Amniotic epithelial cell (primary cell): ENCODE measurements at regions not wholly inside any gene's neighbourhood (a gene's known extent, or its start where the extent isn't known, plus 50 kb on each side); places are given as distances from the start of the nearest gene placed in this dataset.
A peak's percentile ranks its signal among the peaks of the same experiment; 100 is the strongest.
"Not testable (repeated sequence)": the region's sequence is repeated elsewhere in the genome, so short reads cannot be mapped to it uniquely, and the experiment has no call there.

Source experiments
- DNase-seq: peaks from one replicate; pipeline ENCODE4 v3.0.0-alpha.2; 2010; ENCODE audit warnings: low read depth

GRCh38 chr21:27996906-27997305 is 995.8 kb downstream of the LTN1 start:
- DNase-seq = peak; percentile 22

DNA sequence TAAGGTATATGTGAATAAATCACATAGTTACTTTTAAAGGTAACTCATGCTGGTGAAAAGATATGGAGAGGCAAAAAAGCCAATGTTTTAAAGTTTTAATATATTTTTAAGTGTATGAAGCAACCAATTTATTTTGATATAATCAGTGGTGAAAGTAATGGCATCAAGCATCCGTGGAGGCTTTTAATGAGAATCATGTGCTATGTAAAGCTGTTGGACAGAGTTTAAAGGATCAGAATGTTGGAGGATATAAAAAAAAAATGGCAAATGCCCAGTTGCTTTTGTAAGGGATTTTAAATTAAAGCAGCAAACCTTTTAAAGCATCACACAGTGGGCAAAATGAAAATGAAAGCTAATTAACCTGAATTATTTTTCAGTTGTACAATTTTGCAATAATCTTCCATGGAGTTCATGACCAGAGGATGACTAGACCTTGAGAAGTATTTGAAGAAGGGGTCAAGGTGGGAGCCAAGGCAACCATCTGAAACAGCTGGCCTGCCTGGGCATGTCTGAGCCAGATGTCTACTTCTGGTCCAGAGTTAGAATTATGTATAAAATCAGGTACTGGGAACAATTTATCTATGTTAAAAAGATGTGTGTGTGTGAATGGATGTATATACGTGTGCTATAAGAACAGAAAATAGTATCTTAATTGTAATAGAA is 1007.9 kb downstream of the LTN1 start:
- peak; percentile 12 for DNase-seq

- peak; percentile 37 for DNase-seq
Observed at GRCh38 chr21:27979446-27979845, 1012.6 kb upstream of the ADAMTS5 start.

GRCh38 chr21:27975514-27975913 is 1008.6 kb upstream of the ADAMTS5 start:
- no peak for DNase-seq

DNA sequence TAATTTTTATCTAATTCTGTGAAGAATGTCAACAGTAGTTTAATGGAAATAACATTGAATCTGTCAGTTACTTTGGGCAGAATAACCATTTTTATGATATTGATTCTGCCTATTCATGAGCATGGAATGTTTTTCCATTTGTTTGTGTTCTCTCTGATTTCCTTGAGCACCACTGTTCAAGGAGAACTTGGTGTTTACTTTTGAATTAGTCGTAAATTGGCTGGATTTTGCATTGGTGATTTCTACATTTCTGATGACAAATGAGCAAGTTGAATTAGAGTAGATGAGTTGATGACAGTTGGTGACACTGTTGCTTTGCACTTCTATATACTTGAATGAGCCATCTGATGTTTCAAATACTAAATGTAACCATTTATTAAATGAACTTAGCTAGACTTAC is 1007.3 kb upstream of the ADAMTS5 start:
- not testable (repeated sequence) for DNase-seq

DNA sequence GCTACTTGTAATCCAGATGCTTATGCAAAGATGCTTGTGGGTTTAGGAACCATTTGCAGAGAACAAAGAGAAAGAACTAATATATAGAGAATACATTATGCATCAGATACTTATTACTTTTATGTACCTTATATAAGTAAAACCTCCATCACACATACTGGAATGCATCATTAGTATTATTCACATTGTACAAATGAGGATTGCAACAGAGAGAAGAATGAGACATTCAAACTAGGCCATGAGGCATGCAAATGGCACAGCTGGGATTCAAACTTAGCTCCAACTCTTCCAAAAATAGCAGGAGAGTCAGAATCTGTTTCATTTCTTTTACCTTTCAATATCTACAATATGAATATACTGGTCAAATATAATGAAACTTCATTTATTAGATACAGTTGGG is 1001.4 kb upstream of the ADAMTS5 start:
- peak; percentile 52 for DNase-seq

GRCh38 chr21:27954543-27955165 is 987.8 kb upstream of the ADAMTS5 start:
- peak; percentile 55 for DNase-seq

GRCh38 chr21:27953340-27954045 is 986.6 kb upstream of the ADAMTS5 start:
- peak; percentile 22 for DNase-seq

DNA sequence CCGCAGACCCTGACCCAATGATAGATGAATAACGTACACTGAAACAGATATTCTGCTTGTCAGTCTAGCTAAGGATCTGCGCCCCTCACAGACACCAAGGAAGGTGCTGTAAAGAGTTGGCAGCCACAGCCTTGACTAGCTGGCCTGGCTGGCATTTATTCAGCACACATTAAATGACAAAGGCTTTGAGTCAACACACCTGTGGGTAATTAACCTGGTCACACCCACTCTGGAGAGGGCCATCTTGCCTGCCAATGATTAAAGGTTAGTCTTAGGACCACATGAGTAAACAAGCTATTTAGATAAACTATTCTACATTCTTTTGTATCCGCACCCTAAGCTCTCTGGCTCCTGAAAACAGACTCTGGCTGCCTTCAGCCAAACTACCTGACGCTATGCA is 982.2 kb upstream of the ADAMTS5 start:
- not testable (repeated sequence) for DNase-seq

DNA sequence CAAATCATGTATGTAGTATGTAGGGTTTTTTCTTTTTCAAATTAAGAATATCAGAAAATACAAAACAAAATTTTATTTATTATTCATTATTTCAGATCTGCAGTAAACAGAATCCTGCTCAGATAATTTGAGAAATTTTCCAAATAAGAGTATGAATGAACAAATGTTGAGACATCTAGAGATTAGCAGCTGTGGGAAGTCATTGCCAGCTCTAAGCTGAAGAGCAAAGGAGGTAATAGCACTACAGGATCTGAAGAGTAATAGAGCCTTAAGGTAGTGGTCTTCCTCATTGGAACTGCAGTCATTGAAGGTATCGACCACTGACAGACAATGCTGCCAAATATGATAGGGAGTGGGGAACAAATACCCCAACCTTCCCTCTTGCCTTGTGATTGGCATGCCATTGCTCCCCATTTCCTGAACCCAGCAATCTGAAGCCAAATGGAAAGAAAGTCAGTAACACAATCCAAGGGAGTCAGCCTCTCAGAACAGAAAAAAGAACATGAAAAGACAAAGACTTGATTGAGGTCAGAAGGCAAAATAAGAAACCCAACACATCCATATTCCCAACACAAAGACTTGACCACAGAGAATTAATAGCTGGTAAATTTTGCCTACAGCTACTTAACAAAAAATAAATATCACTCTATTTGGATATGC is 963.4 kb upstream of the ADAMTS5 start:
- DNase-seq = not testable (repeated sequence)

- peak; percentile 22 for DNase-seq
Observed at GRCh38 chr21:27929179-27929578, 962.3 kb upstream of the ADAMTS5 start.

- peak; percentile 89 for DNase-seq
Observed at GRCh38 chr21:27928534-27929115, 961.7 kb upstream of the ADAMTS5 start.

DNA sequence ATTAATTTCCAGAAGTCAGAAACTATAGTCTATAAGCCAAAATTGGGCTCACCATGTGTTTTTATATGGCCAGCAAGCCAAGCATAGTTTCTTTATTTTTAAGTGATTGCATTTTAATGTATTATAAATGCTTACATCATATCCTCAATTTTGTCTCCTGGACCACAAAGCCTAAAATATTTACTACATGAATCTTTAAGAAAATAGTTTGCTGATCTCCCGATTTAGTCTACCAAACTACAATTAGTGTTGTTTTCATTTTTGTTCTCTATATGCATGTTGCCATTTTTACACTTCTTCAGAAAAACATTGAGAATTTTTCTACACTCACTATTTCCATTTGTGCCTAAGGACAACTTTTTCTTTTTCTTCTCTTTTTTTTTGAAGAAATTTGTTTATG is 954.5 kb upstream of the ADAMTS5 start:
- DNase-seq = not testable (repeated sequence)

DNA sequence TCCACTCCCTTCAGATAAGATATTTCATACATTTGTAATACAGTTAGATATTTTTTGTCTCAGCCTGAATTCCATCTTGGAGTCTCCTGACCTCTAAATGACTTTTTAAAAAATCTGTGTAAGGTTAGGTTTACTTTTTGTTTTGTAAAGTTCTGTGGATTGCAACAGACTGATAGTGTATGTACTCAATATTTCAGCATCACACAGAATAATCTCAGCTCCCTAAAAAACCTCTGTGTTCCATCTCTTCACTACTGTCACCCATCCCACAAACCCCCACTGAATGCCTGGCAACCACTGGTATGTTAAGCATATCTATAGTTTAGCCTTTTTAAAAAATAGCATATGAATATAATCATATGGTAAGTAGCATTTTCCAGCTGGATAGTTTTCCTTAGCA is 951.1 kb upstream of the ADAMTS5 start:
- peak; percentile 89 for DNase-seq

GRCh38 chr21:27916326-27916725 is 949.4 kb upstream of the ADAMTS5 start:
- peak; percentile 96 for DNase-seq

DNA sequence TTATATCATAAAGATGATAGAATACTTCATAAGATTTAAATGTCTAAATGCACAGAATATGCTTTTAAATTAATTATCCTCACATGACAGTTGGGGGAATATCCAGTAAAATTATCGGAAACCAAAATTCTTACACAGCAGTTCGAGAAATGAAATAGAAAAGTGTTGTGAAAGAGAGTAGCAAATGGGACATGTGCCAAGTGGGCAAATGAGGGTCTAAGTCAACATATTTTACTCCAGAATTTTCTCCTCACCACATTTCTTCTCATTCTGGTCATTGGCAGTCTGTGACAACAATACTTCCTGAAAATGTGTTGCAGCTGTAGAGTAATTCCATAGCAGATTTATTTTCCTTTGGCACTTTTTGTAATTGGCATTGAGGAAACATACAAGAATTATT is 945.2 kb upstream of the ADAMTS5 start:
- DNase-seq = not testable (repeated sequence)

DNA sequence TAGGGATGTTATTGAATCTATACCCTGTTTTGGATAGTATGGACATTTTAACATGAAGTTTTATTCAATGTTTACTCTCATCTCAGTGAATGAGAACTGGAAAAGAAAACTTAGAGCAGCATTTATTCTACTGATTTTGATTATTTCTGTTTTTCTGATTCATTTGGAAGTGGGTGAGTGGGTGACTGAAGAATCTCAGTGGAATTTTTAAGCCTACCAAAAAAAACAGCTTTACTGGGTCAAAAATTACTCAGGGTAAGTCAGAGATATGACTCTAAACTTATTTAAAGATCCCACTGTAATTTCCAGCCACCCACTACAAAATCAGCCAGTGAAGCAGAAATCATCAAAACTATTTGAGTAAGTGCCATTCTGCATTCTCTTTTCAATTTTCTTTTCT is 942.6 kb upstream of the ADAMTS5 start:
- DNase-seq = not testable (repeated sequence)

DNA sequence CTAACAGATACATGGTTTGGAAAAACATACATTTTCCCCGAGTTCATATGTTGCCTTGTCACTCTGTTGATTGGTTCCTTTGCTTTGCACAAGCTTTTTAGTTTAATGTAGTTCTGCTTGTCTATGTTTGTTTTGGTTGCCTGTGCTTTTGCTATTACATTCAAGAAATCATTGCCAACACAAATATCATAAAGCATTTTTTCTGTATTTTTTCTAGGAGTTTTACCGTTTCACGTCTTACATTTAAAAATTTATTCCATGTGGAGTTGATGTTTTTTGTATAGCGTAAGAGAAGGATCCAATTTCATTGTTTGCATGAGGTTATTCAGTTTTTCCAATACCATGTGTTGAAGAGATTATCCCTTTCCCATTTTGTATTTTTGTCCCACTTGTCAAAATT is 941.9 kb upstream of the ADAMTS5 start:
- not testable (repeated sequence) for DNase-seq

DNA sequence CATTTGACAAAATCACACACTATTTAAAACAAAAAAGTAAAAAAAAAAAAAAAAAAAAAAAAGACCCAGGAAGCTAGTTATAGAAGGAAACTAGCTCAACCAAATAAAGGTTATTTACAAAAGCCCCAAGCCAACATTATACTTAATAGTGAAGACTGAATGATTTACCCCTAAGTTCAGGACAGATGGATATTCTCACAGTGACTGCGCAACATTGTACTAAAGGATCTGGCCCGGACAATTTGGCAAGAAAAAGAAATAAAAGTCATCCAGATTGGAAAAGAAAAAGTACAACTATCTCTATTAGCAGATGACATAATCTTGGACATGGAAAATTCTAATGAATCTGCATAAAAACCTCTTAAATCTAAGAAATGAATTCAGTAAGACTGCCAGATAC is 936.0 kb upstream of the ADAMTS5 start:
- DNase-seq = not testable (repeated sequence)

- DNase-seq = not testable (repeated sequence)
Observed at GRCh38 chr21:27893619-27894018, 926.7 kb upstream of the ADAMTS5 start.

DNA sequence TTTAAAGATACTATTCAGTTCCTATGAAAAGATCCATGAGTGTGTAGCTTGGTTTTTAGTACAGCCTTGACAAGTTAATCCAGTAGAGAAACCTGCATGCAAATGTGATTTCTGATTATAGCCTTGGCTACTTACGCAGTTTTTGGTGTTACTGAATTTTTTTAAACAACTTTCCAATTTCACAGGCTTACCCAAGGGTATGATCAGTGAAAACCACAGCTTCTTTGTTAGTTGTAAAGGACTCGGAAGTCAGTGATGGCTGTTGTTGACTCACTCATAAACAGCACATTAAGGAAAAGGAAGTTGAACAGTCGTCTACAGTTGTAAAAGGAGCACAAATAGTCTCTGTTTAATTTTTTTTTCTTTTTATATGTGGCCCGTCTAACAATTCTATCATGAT is 924.6 kb upstream of the ADAMTS5 start:
- DNase-seq = peak; percentile 1

- not testable (repeated sequence) for DNase-seq
Observed at GRCh38 chr21:27887808-27888455, 921.0 kb upstream of the ADAMTS5 start.
